IPS-15b (cell line): ENCODE measurements at regions not wholly inside any gene's neighbourhood (a gene's known extent, or its start where the extent isn't known, plus 50 kb on each side); places are given as distances from the start of the nearest gene placed in this dataset.

Experiments
- H3K27me3 ChIP-seq: one replicate; pipeline ENCODE4 v1.6.1; 2013; ENCODE audit warnings: low read length; ENCODE audit not compliant: control insufficient read depth, insufficient read depth
- H3K36me3 ChIP-seq: one replicate; pipeline ENCODE4 v1.6.1; 2013; ENCODE audit warnings: low read length; ENCODE audit not compliant: control insufficient read depth, insufficient read depth
- H3K4me1 ChIP-seq: one replicate; pipeline ENCODE4 v1.6.1; 2013; ENCODE audit warnings: mild to moderate bottlenecking, low read length; ENCODE audit not compliant: control insufficient read depth, insufficient read depth
- H3K4me3 ChIP-seq: one replicate; pipeline ENCODE4 v1.5.1; 2013; ENCODE audit warnings: low read depth, low read length
- H3K9ac ChIP-seq: one replicate; pipeline ENCODE4 v1.6.1; 2013; ENCODE audit warnings: low read depth, mild to moderate bottlenecking, low read length
- H3K9me3 ChIP-seq: one replicate; pipeline ENCODE4 v1.6.1; 2013; ENCODE audit warnings: mild to moderate bottlenecking, low read length; ENCODE audit not compliant: control insufficient read depth, insufficient read depth

DNA sequence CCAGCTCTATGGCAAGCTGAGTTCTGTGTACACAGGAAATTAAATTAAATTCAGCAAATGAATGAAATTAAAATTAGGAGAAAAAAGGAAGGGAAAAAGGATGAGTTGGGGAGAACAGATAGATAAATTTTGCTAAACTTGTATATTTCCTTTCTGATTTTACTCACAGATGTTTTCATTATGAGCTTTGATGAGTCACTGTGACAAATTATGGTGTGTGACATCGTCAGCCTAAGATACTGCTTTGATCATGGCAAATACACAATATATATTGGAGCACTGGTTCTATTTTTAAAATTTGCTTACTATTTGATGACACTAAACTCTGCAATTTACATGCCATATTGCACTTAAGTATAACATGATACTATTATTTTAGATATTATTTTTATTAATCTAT is 464.6 kb upstream of the SPHKAP start:
- no peak overlapping the region for H3K4me3 ChIP-seq
- no peaks in the 10 kb centered on the region for H3K36me3 ChIP-seq
- H3K9ac ChIP-seq = no peak overlapping the region
- no peaks in the 10 kb centered on the region for H3K27me3 ChIP-seq
- H3K4me1 ChIP-seq = no peaks in the 10 kb centered on the region
- H3K9me3 ChIP-seq = no peaks in the 10 kb centered on the region

DNA sequence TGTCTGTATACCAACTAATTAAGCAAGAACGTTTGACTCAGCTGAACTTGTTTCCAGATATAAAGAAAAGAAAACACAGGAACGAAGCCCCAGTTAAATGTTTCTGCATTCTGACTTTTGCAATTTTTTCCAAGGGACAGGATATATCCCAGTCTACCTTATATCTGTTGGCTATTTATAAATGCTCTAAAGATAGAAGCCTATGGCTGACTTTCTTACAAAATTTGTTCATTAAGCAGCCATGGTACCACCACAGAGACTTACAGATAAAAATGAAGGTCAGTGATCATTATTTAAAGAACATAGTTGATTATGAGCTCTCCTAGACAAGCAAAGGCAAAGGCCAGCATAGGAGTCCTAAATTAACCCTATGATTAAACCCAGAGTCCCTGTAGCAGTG is 462.7 kb upstream of the SPHKAP start:
- H3K9me3 ChIP-seq = no peaks in the 10 kb centered on the region
- H3K4me1 ChIP-seq = no peaks in the 10 kb centered on the region
- no peak overlapping the region for H3K4me3 ChIP-seq
- no peaks in the 10 kb centered on the region for H3K27me3 ChIP-seq
- no peaks in the 10 kb centered on the region for H3K36me3 ChIP-seq
- H3K9ac ChIP-seq = no peak overlapping the region

DNA sequence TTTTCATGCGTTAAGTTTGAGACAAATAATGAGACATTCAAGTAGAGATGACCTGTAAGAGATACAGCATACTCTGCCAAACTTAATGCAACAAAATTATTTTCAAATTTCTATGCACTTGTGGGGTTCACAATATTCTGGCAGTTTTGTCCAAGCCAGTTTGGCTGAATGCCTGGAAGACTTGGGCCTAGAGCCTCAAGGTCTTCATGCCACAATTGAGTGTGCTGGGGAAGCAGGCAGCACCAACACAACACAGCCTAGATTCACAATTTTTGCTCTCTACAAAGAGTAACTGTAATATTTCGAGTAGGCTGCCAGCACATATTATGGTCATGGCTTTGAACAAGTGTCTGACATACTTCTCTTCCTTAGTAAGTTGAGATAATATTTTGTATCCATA is 461.4 kb upstream of the SPHKAP start:
- Histone ChIP-seq H3K9me3 (no peaks in the 10 kb centered on the region), H3K4me3 (no peak overlapping the region), H3K4me1 (no peaks in the 10 kb centered on the region), H3K27me3 (no peaks in the 10 kb centered on the region), H3K36me3 (no peaks in the 10 kb centered on the region), H3K9ac (no peak overlapping the region)

DNA sequence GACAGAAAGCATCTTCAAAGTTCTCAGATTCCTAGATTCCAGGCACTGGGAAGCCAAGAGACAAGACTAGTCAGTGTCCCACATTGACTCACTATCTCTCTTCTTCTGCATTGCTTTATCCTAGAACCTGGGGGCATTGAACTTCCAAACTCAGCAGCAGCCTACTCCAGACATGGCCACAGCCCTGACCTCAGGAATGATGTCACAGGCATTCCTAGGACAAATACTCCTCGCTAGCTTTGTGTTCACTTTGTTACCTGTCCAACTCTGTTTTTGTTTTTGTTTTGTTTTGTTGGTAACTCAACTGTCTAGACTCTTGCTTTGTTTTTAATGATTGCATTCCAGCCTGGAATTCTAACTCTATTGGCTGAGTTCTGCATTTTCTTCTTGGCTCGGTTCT is 449.3 kb upstream of the SPHKAP start:
- Histone ChIP-seq H3K4me3 (no peak overlapping the region), H3K36me3 (peaks cover 2% of the 10 kb centered on the region), H3K9me3 (no peaks in the 10 kb centered on the region), H3K27me3 (no peaks in the 10 kb centered on the region), H3K4me1 (no peaks in the 10 kb centered on the region), H3K9ac (no peak overlapping the region)

DNA sequence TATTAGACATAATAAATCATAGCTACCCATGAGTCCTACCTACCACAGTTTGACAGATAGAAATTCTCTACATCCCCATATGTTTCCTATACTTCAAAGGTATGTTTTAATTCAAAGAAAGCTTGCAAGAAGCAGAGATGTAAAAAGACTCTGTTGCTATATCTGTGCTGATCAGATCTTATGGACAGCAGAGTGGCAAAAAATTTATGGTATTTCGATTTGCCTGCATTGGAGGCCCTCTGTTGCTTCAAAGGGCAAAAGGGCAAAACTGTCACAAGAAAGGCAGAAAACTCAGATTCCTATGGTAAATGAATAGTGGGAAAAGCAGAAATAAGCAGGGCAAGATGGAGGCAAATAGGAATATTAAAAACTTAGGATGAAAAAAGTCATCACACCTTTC is 447.8 kb upstream of the SPHKAP start:
- H3K27me3 ChIP-seq = no peaks in the 10 kb centered on the region
- no peaks in the 10 kb centered on the region for H3K36me3 ChIP-seq
- H3K9ac ChIP-seq = no peak overlapping the region
- H3K4me3 ChIP-seq = no peak overlapping the region
- no peaks in the 10 kb centered on the region for H3K9me3 ChIP-seq
- no peaks in the 10 kb centered on the region for H3K4me1 ChIP-seq

DNA sequence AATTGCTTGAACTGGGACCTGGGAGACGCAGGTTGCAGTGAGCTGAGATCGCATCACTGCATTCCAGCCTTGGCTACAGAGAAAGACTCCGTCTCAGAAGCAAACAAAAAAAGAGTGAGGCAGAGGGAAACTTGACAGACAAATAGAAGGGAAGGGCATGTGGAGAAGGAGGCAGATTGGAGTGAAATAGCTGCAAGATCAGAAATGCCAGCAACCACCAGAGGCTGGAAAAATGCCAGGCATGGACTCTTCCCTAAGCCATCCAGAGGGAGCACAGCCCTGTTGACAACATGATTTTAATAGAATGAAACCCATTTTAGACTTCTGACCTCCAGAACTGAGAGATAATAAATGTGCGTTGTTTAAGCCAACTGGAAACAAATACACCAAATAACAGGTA is 447.2 kb upstream of the SPHKAP start:
- H3K4me1 ChIP-seq = no peaks in the 10 kb centered on the region
- H3K36me3 ChIP-seq = no peaks in the 10 kb centered on the region
- no peaks in the 10 kb centered on the region for H3K27me3 ChIP-seq
- no peak overlapping the region for H3K9ac ChIP-seq
- H3K9me3 ChIP-seq = no peaks in the 10 kb centered on the region
- no peak overlapping the region for H3K4me3 ChIP-seq

DNA sequence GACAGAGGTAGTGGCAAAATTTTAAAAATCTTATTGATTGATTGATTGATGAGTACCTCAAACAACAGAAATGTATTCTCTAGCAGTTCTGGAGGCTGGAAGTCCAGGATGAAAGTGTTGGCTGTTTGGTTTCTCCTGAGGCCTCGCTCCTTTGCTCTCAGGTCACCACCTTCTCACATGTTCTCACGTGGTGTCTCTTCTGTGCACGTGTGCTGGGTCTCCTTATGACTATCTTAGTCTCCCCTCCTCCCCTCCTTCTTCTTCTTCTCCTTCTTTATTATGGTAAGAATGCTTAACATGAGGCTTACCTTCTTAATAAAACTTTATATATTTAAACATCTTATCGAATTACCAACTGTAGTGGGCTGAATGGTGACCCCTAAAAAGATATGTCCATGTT is 446.0 kb upstream of the SPHKAP start:
- Histone ChIP-seq H3K9me3 (no peaks in the 10 kb centered on the region), H3K27me3 (no peaks in the 10 kb centered on the region), H3K4me3 (no peak overlapping the region), H3K36me3 (no peaks in the 10 kb centered on the region), H3K9ac (no peak overlapping the region), H3K4me1 (no peaks in the 10 kb centered on the region)

DNA sequence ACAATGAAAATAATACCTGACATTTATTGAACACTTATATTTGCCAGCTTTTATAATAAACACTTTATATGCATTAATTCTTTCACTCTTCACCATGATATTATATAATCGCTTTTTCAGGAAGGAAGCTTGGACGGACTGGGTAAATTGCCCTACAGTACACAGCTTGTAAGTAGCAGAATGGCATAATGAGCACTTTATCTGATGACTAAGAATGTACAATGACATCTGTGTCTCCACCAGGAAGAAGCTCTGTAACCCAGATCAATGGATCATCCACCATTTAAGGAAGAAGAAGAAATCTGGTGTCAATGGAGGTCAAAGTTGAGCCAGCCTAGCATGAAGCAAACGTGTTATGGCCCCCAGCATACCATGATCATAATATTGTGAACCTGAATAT is 444.0 kb upstream of the SPHKAP start:
- no peaks in the 10 kb centered on the region for H3K27me3 ChIP-seq
- H3K36me3 ChIP-seq = no peaks in the 10 kb centered on the region
- no peaks in the 10 kb centered on the region for H3K9me3 ChIP-seq
- H3K9ac ChIP-seq = no peak overlapping the region
- H3K4me1 ChIP-seq = no peaks in the 10 kb centered on the region
- H3K4me3 ChIP-seq = no peak overlapping the region

DNA sequence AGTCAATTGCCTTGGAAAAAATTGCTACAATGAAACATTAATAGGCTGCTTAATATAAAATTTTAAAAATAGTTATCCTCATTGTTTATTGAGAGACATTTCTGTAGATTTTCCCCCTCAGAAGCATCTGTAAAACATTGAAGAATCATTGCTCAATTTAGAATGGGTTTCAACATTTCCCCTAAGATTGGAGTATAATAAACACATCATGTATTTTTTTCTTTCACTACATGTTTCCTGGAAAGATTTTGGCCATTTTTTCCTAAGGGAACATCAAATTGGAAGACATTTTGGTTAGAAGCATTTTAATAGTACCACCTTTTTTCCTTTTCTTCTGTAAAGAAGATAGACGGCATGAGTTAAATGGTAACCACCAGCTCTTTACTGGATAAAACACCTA is 443.2 kb upstream of the SPHKAP start:
- H3K4me3 ChIP-seq = no peak overlapping the region
- no peaks in the 10 kb centered on the region for H3K27me3 ChIP-seq
- no peaks in the 10 kb centered on the region for H3K4me1 ChIP-seq
- no peaks in the 10 kb centered on the region for H3K9me3 ChIP-seq
- H3K9ac ChIP-seq = no peak overlapping the region
- H3K36me3 ChIP-seq = no peaks in the 10 kb centered on the region

DNA sequence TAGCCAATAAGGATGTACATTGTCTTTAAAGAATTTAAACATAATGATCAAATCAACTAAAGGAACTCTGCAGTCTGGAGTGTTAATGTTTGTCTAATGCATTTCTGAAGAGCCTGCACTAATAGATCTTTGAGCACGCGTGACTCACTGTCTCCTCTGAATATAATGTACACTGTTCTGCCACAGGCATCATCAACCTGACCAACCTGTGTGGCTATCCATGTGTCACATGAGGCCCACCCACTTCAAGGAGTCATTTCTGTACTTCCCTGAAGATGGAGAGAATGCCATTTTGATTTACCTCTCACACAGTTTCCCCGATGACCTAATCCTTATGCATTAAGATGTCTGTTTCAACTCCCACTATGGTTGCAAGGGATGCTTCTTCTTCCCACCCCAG is 434.0 kb upstream of the SPHKAP start:
- no peak overlapping the region for H3K4me3 ChIP-seq
- H3K9ac ChIP-seq = no peak overlapping the region
- H3K9me3 ChIP-seq = no peaks in the 10 kb centered on the region
- no peaks in the 10 kb centered on the region for H3K27me3 ChIP-seq
- no peaks in the 10 kb centered on the region for H3K4me1 ChIP-seq
- H3K36me3 ChIP-seq = no peaks in the 10 kb centered on the region

DNA sequence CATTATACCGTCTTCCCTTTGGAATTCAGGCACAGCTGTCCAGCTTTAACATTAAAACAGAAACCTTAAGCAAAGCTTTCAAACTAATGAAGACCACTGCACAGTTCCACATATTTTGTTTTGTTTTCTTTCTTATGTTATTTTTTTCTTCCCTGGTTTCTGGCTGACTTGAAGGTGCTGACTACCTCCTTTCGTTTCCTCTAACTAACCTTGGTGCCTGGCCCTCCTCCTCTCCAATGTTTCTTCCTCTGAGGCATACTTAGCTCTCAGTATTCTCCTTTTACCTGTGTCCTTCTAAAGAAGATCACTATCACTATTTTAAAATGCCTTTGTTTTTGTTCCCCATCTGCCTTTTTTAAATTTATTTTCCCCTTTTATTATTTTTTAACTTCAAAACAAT is 433.3 kb upstream of the SPHKAP start:
- Histone ChIP-seq H3K4me3 (no peak overlapping the region), H3K9me3 (no peaks in the 10 kb centered on the region), H3K27me3 (no peaks in the 10 kb centered on the region), H3K9ac (no peak overlapping the region), H3K36me3 (no peaks in the 10 kb centered on the region), H3K4me1 (no peaks in the 10 kb centered on the region)

DNA sequence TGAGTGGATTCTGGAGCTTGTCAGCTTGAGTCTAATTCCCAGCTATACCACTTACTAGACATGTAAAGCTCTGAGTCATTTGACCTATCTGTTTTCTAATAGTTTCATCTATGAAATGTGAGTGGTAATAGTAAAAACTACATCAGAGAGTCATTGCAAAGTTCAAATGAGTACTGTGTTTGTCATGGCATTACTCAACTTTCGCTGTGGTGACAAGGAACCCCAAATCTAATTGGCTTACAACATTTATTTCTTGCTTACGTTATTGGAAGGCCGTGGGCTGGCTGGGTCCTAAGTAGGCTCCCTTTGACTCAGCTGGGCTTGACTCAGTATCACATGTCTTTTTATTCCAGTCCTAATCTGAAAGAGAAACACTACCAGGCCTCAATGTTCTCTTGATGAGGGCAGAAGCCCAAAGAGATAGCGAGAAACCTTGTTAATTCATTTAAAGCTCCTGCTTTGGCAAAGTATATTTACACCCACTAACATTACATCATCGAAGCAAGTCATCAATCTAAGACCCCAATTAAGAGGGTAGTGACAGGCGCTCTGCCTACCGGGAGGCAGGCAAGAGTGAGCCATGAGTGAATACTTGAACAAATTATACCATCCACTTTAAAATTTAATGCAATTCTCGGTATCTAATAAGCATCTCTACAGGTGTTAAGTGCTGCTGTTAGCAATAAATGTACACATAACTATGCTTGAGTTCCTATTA is 431.8 kb upstream of the SPHKAP start:
- no peak overlapping the region for H3K4me3 ChIP-seq
- H3K4me1 ChIP-seq = no peaks in the 10 kb centered on the region
- no peaks in the 10 kb centered on the region for H3K27me3 ChIP-seq
- no peaks in the 10 kb centered on the region for H3K36me3 ChIP-seq
- H3K9ac ChIP-seq = no peak overlapping the region
- H3K9me3 ChIP-seq = no peaks in the 10 kb centered on the region
